Stimulated activated CD4-positive, alpha-beta T cell treated with anti-CD3 and anti-CD28 coated beads, Interleukin-4, amount 100 ng/mL, for 4 hours (primary cell): ENCODE measurements at regions not wholly inside any gene's neighbourhood (a gene's known extent, or its start where the extent isn't known, plus 50 kb on each side); places are given as distances from the start of the nearest gene placed in this dataset.
A peak's percentile ranks its signal among the peaks of the same experiment; 100 is the strongest.

Experiments used
- DNase-seq, 2 experiments: peaks; one replicate each; pipeline ENCODE4 v3.0.0-alpha.2; 2020

GRCh38 chr2:118223992-118224894 lies 136.0 kb downstream of the INSIG2 start:
- peak; percentile 10 to 26 for DNase-seq

GRCh38 chr2:118223511-118223991 lies 135.3 kb downstream of the INSIG2 start:
- no peak for DNase-seq

- no peak for DNase-seq
Observed at GRCh38 chr2:118222672-118223421, 134.6 kb downstream of the INSIG2 start.

- no peak for DNase-seq
Observed at GRCh38 chr2:118222273-118222594, 134.0 kb downstream of the INSIG2 start.

- DNase-seq: no peak
Observed at GRCh38 chr2:118221536-118222272, 133.4 kb downstream of the INSIG2 start.

- DNase-seq: no peak
Observed at GRCh38 chr2:118219611-118220010, 131.3 kb downstream of the INSIG2 start.

- DNase-seq: no peak
Observed at GRCh38 chr2:118216224-118216623, 128.0 kb downstream of the INSIG2 start.

- no peak for DNase-seq
Observed at GRCh38 chr2:118209727-118210126, 121.5 kb downstream of the INSIG2 start.

- no peak for DNase-seq
Observed at GRCh38 chr2:118207889-118208288, 119.6 kb downstream of the INSIG2 start.

- DNase-seq: peak; percentile 39 to 40
Observed at GRCh38 chr2:118202707-118203303, 114.5 kb downstream of the INSIG2 start.

- DNase-seq: no peak
Observed at GRCh38 chr2:118198268-118198667, 110.0 kb downstream of the INSIG2 start.

GRCh38 chr2:118197011-118197675 lies 108.9 kb downstream of the INSIG2 start:
- no peak for DNase-seq

- DNase-seq: no peak
Observed at GRCh38 chr2:118190474-118190873, 102.2 kb downstream of the INSIG2 start.

- DNase-seq: no peak
Observed at GRCh38 chr2:118186858-118187254, 98.6 kb downstream of the INSIG2 start.

GRCh38 chr2:118186110-118186857 lies 98.0 kb downstream of the INSIG2 start:
- peak; percentile 82 to 88 for DNase-seq

- peak; percentile 13 to 52 for DNase-seq
Observed at GRCh38 chr2:118185210-118186109, 97.2 kb downstream of the INSIG2 start.

GRCh38 chr2:118183381-118183780 lies 95.1 kb downstream of the INSIG2 start:
- no peak for DNase-seq

- DNase-seq: no peak
Observed at GRCh38 chr2:118179445-118179844, 91.2 kb downstream of the INSIG2 start.

GRCh38 chr2:118177884-118178283 lies 89.6 kb downstream of the INSIG2 start:
- DNase-seq: no peak

- DNase-seq: no peak
Observed at GRCh38 chr2:118177318-118177717, 89.0 kb downstream of the INSIG2 start.
